Parathyroid adenoma (tissue), 2 donors: ENCODE measurements at regions not wholly inside any gene's neighbourhood (a gene's known extent, or its start where the extent isn't known, plus 50 kb on each side); places are given as distances from the start of the nearest gene placed in this dataset.

Source experiments
- H2AFZ ChIP-seq: fragments of 300-600 bp; sonication (generic); one replicate; pipeline ENCODE4 v1.7.0; 2017; ENCODE audit warnings: antibody characterized with exemption, mild to moderate bottlenecking
- H3K27ac ChIP-seq: fragments of 300-600 bp; sonication (generic); one replicate; pipeline ENCODE4 v1.7.0; 2017
- H3K27me3 ChIP-seq: fragments of 300-600 bp; sonication (generic); one replicate; pipeline ENCODE4 v1.7.0; 2017; ENCODE audit warnings: low read length; ENCODE audit not compliant: control insufficient read depth, insufficient read depth
- H3K36me3 ChIP-seq: fragments of 300-600 bp; sonication (generic); one replicate; pipeline ENCODE4 v1.7.0; 2017; ENCODE audit warnings: low read length; ENCODE audit not compliant: control insufficient read depth, insufficient read depth
- H3K4me1 ChIP-seq: fragments of 300-600 bp; sonication (generic); one replicate; pipeline ENCODE4 v1.7.0; 2017; ENCODE audit warnings: control low read depth
- H3K4me2 ChIP-seq: fragments of 300-600 bp; sonication (generic); one replicate; pipeline ENCODE4 v1.7.0; 2017; ENCODE audit warnings: low read length
- H3K4me3 ChIP-seq: fragments of 300-600 bp; sonication (generic); one replicate; pipeline ENCODE4 v1.7.0; 2017; ENCODE audit warnings: low read depth, low read length
- H3K79me2 ChIP-seq: fragments of 300-600 bp; sonication (generic); one replicate; pipeline ENCODE4 v1.7.0; 2017; ENCODE audit warnings: control low read depth
- H3K9ac ChIP-seq: fragments of 300-600 bp; sonication (generic); one replicate; pipeline ENCODE4 v1.7.0; 2017; ENCODE audit warnings: mild to moderate bottlenecking
- H3K9me3 ChIP-seq: fragments of 300-600 bp; sonication (generic); one replicate; pipeline ENCODE4 v1.7.0; 2017; ENCODE audit warnings: low read length; ENCODE audit not compliant: control insufficient read depth
- TF ChIP-seq, protein P1 (sequence below): fragments of 300-600 bp; sonication (generic); IDR thresholded peaks from one replicate; pipeline ENCODE4 v1.7.0; 2017; ENCODE audit warnings: antibody characterized with exemption, mild to moderate bottlenecking
- donor health status: primary hyperparathyroidism.

GRCh38 chr15:93150910-93151881 lies 62.2 kb upstream of the RGMA start:
- no peaks in the 10 kb centered on the region for H3K79me2 ChIP-seq
- TF ChIP-seq, protein P1, sequence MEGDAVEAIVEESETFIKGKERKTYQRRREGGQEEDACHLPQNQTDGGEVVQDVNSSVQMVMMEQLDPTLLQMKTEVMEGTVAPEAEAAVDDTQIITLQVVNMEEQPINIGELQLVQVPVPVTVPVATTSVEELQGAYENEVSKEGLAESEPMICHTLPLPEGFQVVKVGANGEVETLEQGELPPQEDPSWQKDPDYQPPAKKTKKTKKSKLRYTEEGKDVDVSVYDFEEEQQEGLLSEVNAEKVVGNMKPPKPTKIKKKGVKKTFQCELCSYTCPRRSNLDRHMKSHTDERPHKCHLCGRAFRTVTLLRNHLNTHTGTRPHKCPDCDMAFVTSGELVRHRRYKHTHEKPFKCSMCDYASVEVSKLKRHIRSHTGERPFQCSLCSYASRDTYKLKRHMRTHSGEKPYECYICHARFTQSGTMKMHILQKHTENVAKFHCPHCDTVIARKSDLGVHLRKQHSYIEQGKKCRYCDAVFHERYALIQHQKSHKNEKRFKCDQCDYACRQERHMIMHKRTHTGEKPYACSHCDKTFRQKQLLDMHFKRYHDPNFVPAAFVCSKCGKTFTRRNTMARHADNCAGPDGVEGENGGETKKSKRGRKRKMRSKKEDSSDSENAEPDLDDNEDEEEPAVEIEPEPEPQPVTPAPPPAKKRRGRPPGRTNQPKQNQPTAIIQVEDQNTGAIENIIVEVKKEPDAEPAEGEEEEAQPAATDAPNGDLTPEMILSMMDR, result no peak
- no peak overlapping the region for H2AFZ ChIP-seq
- no peak overlapping the region for H3K27ac ChIP-seq
- H3K4me3 ChIP-seq, result no peak overlapping the region
- H3K4me2 ChIP-seq, result no peak overlapping the region
- no peaks in the 10 kb centered on the region for H3K36me3 ChIP-seq
- H3K27me3 ChIP-seq, result no peaks in the 10 kb centered on the region
- no peak overlapping the region for H3K9ac ChIP-seq
- H3K4me1 ChIP-seq, result no peaks in the 10 kb centered on the region
- H3K9me3 ChIP-seq, result no peaks in the 10 kb centered on the region

GRCh38 chr15:93146601-93147000 lies 57.6 kb upstream of the RGMA start:
- Histone ChIP-seq H3K9ac (no peak overlapping the region), H3K79me2 (no peaks in the 10 kb centered on the region), H3K4me3 (no peak overlapping the region), H3K4me1 (no peaks in the 10 kb centered on the region), H3K27ac (no peak overlapping the region), H2AFZ (no peak overlapping the region), H3K9me3 (no peaks in the 10 kb centered on the region), H3K36me3 (no peaks in the 10 kb centered on the region), H3K27me3 (no peaks in the 10 kb centered on the region), H3K4me2 (no peak overlapping the region)
- TF ChIP-seq, protein P1, result no peak

- no peaks in the 10 kb centered on the region for H3K4me1 ChIP-seq
Observed at GRCh38 chr15:93146196-93146595, 57.2 kb upstream of the RGMA start.

GRCh38 chr15:93144463-93145236 lies 55.6 kb upstream of the RGMA start:
- Histone ChIP-seq H3K4me2 (no peak overlapping the region), H3K27me3 (no peaks in the 10 kb centered on the region), H3K27ac (no peak overlapping the region), H2AFZ (no peak overlapping the region), H3K4me3 (no peak overlapping the region), H3K79me2 (no peaks in the 10 kb centered on the region), H3K4me1 (no peaks in the 10 kb centered on the region), H3K36me3 (no peaks in the 10 kb centered on the region), H3K9ac (no peak overlapping the region), H3K9me3 (no peaks in the 10 kb centered on the region)
- TF ChIP-seq, protein P1, result no peak

More at GRCh38 chr15:93146196-93146595, 57.2 kb upstream of the RGMA start:
- TF ChIP-seq, protein P1, result no peak
- no peak overlapping the region for H3K27ac ChIP-seq
- no peaks in the 10 kb centered on the region for H3K79me2 ChIP-seq
- no peak overlapping the region for H3K4me2 ChIP-seq
- no peaks in the 10 kb centered on the region for H3K9me3 ChIP-seq
- H3K27me3 ChIP-seq, result no peaks in the 10 kb centered on the region
- H3K36me3 ChIP-seq, result no peaks in the 10 kb centered on the region
- no peak overlapping the region for H3K4me3 ChIP-seq
- H2AFZ ChIP-seq, result no peak overlapping the region
- no peak overlapping the region for H3K9ac ChIP-seq
